H9 (cell line): ENCODE measurements at regions not wholly inside any gene's neighbourhood (a gene's known extent, or its start where the extent isn't known, plus 50 kb on each side); places are given as distances from the start of the nearest gene placed in this dataset.

Experiments
- DNase-seq: peaks from one replicate; pipeline ENCODE4 v3.0.0-alpha.2; 2017
- H2AFZ ChIP-seq: one replicate; pipeline ENCODE4 v1.6.1; 2013; ENCODE audit warnings: mild to moderate bottlenecking, low read length, control low read depth, moderate library complexity
- H2AK5ac ChIP-seq: 2 replicates; pipeline ENCODE4 v1.6.1; 2013; ENCODE audit warnings: low read length, control low read depth, mixed read lengths; ENCODE audit not compliant: insufficient read length
- H2BK120ac ChIP-seq: one replicate; pipeline ENCODE4 v1.6.1; 2013; ENCODE audit warnings: low read depth, mild to moderate bottlenecking, low read length, control low read depth, inconsistent platforms; ENCODE audit not compliant: poor library complexity, severe bottlenecking
- H2BK12ac ChIP-seq: 2 replicates; pipeline ENCODE4 v1.6.1; 2013; ENCODE audit warnings: low read length, control low read depth, mixed read lengths, low read depth; ENCODE audit not compliant: insufficient read length
- H2BK15ac ChIP-seq: 2 replicates; pipeline ENCODE4 v1.6.1; 2013; ENCODE audit warnings: low read depth, low read length, control low read depth
- H2BK20ac ChIP-seq: one replicate; pipeline ENCODE4 v1.6.1; 2013; ENCODE audit warnings: low read depth, mild to moderate bottlenecking, low read length, control low read depth, inconsistent platforms; ENCODE audit not compliant: poor library complexity, severe bottlenecking
- H2BK5ac ChIP-seq: 2 replicates; pipeline ENCODE4 v1.6.1; 2013; ENCODE audit warnings: low read length, control low read depth, mixed read lengths; ENCODE audit not compliant: insufficient read length
- H3K14ac ChIP-seq: 2 replicates; pipeline ENCODE4 v1.6.1; 2013; ENCODE audit warnings: low read length, control low read depth; ENCODE audit not compliant: insufficient read depth
- H3K18ac ChIP-seq: 2 replicates; pipeline ENCODE4 v1.6.1; 2013; ENCODE audit warnings: low read depth, mild to moderate bottlenecking, mixed read lengths, low read length, control low read depth; ENCODE audit not compliant: insufficient read length
- H3K23ac ChIP-seq: 2 replicates; pipeline ENCODE4 v1.6.1; 2013; ENCODE audit warnings: low read length, control low read depth, mixed read lengths, low read depth; ENCODE audit not compliant: insufficient read length
- H3K23me2 ChIP-seq: 2 replicates; pipeline ENCODE4 v1.6.1; 2013; ENCODE audit warnings: low read depth, mild to moderate bottlenecking, mixed read lengths, low read length, control low read depth; ENCODE audit not compliant: insufficient read length, poor library complexity, severe bottlenecking
- H3K27ac ChIP-seq: 2 replicates; pipeline ENCODE4 v1.5.1; 2013; ENCODE audit warnings: low read length, control low read depth, mixed read lengths, low read depth; ENCODE audit not compliant: insufficient read length
- H3K27me3 ChIP-seq: 2 replicates; pipeline ENCODE4 v1.6.1; 2013; ENCODE audit warnings: low read length, control low read depth, inconsistent platforms; ENCODE audit not compliant: insufficient read depth
- H3K4ac ChIP-seq: 2 replicates; pipeline ENCODE4 v1.6.1; 2013; ENCODE audit warnings: low read depth, mild to moderate bottlenecking, control low read depth, inconsistent platforms, low read length, moderate library complexity
- H3K4me1 ChIP-seq: 2 replicates; pipeline ENCODE4 v1.6.1; 2013; ENCODE audit warnings: low read length, control low read depth, inconsistent platforms; ENCODE audit not compliant: insufficient read depth
- H3K4me2 ChIP-seq: 2 replicates; pipeline ENCODE4 v1.6.1; 2013; ENCODE audit warnings: low read length, control low read depth, mixed read lengths; ENCODE audit not compliant: insufficient read length, insufficient read depth
- H3K56ac ChIP-seq: 2 replicates; pipeline ENCODE4 v1.6.1; 2013; ENCODE audit warnings: low read depth, mild to moderate bottlenecking, mixed read lengths, low read length, control low read depth; ENCODE audit not compliant: insufficient read length
- H3K79me1 ChIP-seq: 2 replicates; pipeline ENCODE4 v1.6.1; 2013; ENCODE audit warnings: low read depth, mild to moderate bottlenecking, moderate library complexity, low read length, control low read depth, inconsistent platforms; ENCODE audit not compliant: insufficient read depth, poor library complexity, severe bottlenecking
- H3K79me2 ChIP-seq: 2 replicates; pipeline ENCODE4 v1.6.1; 2013; ENCODE audit warnings: low read length, control low read depth, inconsistent platforms; ENCODE audit not compliant: insufficient read depth
- H3K9ac ChIP-seq: 2 replicates; pipeline ENCODE4 v1.6.1; 2013; ENCODE audit warnings: low read length, control low read depth, mixed read lengths; ENCODE audit not compliant: insufficient read length; ENCODE audit errors: extremely low read depth
- H3K9me3 ChIP-seq: one replicate; pipeline ENCODE4 v1.6.1; 2013; ENCODE audit warnings: low read depth, low read length, inconsistent platforms; ENCODE audit not compliant: control insufficient read depth
- H3T11ph ChIP-seq: one replicate; pipeline ENCODE4 v1.6.1; 2013; ENCODE audit warnings: mild to moderate bottlenecking, low read length, control low read depth, inconsistent platforms
- H4K20me1 ChIP-seq: one replicate; pipeline ENCODE4 v1.6.1; 2013; ENCODE audit not compliant: control insufficient read depth, insufficient read length, insufficient read depth
- H4K5ac ChIP-seq: 2 replicates; pipeline ENCODE4 v1.6.1; 2013; ENCODE audit warnings: low read depth, mild to moderate bottlenecking, mixed read lengths, low read length, control low read depth; ENCODE audit not compliant: insufficient read length
- H4K8ac ChIP-seq: replicated peaks from 2 replicates; pipeline ENCODE4 v1.6.1; 2013; ENCODE audit warnings: low read length, control low read depth, mixed read lengths, low read depth; ENCODE audit not compliant: insufficient read length
- H4K91ac ChIP-seq: 2 replicates; pipeline ENCODE4 v1.6.1; 2013; ENCODE audit warnings: low read depth, mild to moderate bottlenecking, moderate library complexity, mixed read lengths, low read length, control low read depth; ENCODE audit not compliant: insufficient read length
- H3K27ac Mint-ChIP-seq, 3 experiments: 2 replicates in 2 of 3; 3 replicates in 1 of 3; pipeline ENCODE4 v1.8.0; 2020 to 2021; ENCODE audit warnings: mixed read lengths in 3 of 3, mild to moderate bottlenecking in 1 of 3, moderate library complexity in 1 of 3
- H3K27me3 Mint-ChIP-seq: 2 replicates; pipeline ENCODE4 v1.8.0; 2021; ENCODE audit warnings: low read depth, mild to moderate bottlenecking, moderate library complexity, mixed read lengths
- H3K36me3 Mint-ChIP-seq, 3 experiments: 2 replicates in 2 of 3; 3 replicates in 1 of 3; pipeline ENCODE4 v1.8.0; 2020 to 2021; ENCODE audit warnings: low read depth in 3 of 3, mixed read lengths in 3 of 3; ENCODE audit not compliant: insufficient read depth in 1 of 3
- H3K4me1 Mint-ChIP-seq, 2 experiments: 2 replicates each; pipeline ENCODE4 v1.8.0; 2020; ENCODE audit warnings: mixed read lengths in 2 of 2
- H3K4me3 Mint-ChIP-seq, 2 experiments: 2 replicates in 1 of 2; 3 replicates in 1 of 2; pipeline ENCODE4 v1.8.0; 2020 to 2021; ENCODE audit warnings: mild to moderate bottlenecking in 2 of 2, mixed read lengths in 2 of 2, moderate library complexity in 1 of 2
- H3K9me3 Mint-ChIP-seq, 2 experiments: 2 replicates in 1 of 2; 3 replicates in 1 of 2; pipeline ENCODE4 v1.8.0; 2020; ENCODE audit warnings: mild to moderate bottlenecking in 2 of 2, mixed read lengths in 2 of 2, moderate library complexity in 1 of 2
- CTCF ChIP-seq: fragments of 200-600 bp; sonication (generic); conservative IDR thresholded peaks from 3 replicates; pipeline ENCODE4 v1.8.0; 2021; ENCODE audit warnings: antibody characterized with exemption, mild to moderate bottlenecking
- WGBS: extraction: QIAGEN DNeasy Blood & Tissue Kit; methylation state at CpG from one replicate; pipeline ENCODE4 v1.1.7; 2013; ENCODE audit warnings: missing lambda C conversion rate, low lambda C conversion rate, mixed read lengths; ENCODE audit not compliant: insufficient read length; ENCODE audit errors: extremely low coverage; 5-methylcytosine and 5-hydroxymethylcytosine counted together

GRCh38 chr4:128570387-128570975 is 239.0 kb upstream of the JADE1 start:
- Mint-ChIP-seq H3K9me3 (no peaks in the 10 kb centered on the region), H3K4me1 (peaks cover 44 to 61% of the 10 kb centered on the region in 2 experiments)
- WGBS = no CpG with 5 or more reads among the region's 6 CpGs

More at GRCh38 chr4:128570387-128570975, 239.0 kb upstream of the JADE1 start:
- Histone ChIP-seq H3K9ac (no peak overlapping the region), H2AK5ac (no peak overlapping the region), H3K18ac (no peak overlapping the region), H3K4me1 (peaks cover 7% of the 10 kb centered on the region; the same call in 1 of the 2 replicates), H2BK12ac (no peak overlapping the region), H3K79me1 (no peaks in the 10 kb centered on the region), H3K27ac (no peak overlapping the region), H3K23me2 (no peaks in the 10 kb centered on the region), H4K5ac (no peak overlapping the region), H2BK120ac (no peak overlapping the region), H2BK5ac (no peak overlapping the region), H2BK20ac (no peak overlapping the region), H3K14ac (no peak overlapping the region), H3K56ac (no peak overlapping the region), H3K9me3 (no peaks in the 10 kb centered on the region), H3K23ac (no peak overlapping the region), H3K79me2 (no peaks in the 10 kb centered on the region), H2AFZ (no peak overlapping the region), H4K20me1 (no peaks in the 10 kb centered on the region), H3T11ph (no peak overlapping the region), H4K8ac (no peak overlapping the region), H4K91ac (no peak overlapping the region), H2BK15ac (no peak overlapping the region), H3K4ac (no peak overlapping the region), H3K27me3 (no peaks in the 10 kb centered on the region), H3K4me2 (no peak overlapping the region)
- TF ChIP-seq CTCF = no peak
- DNase-seq = no peak
- no peaks in the 10 kb centered on the region for H3K27me3 Mint-ChIP-seq
- H3K27ac Mint-ChIP-seq = no peak overlapping the region
- H3K36me3 Mint-ChIP-seq = no peaks in the 10 kb centered on the region; a peak in 1 of 7 replicates
- no peak overlapping the region for H3K4me3 Mint-ChIP-seq
